SK-N-SH treated with all-trans-retinoic acid at 6 μM for 48 hours (cell line): ENCODE measurements at regions not wholly inside any gene's neighbourhood (a gene's known extent, or its start where the extent isn't known, plus 50 kb on each side); places are given as distances from the start of the nearest gene placed in this dataset.
A peak's percentile ranks its signal among the peaks of the same experiment; 100 is the strongest.
"Not testable (repeated sequence)": the region's sequence is repeated elsewhere in the genome, so short reads cannot be mapped to it uniquely, and the experiment has no call there.

ENCODE experiments used
- ATAC-seq: fragments of 200-7000 bp; cut with Tn5 transposase; 3 replicates; pipeline ENCODE4 v1.9.1; 2020; ENCODE audit warnings: mild to moderate bottlenecking, moderate library complexity
- ARNTL ChIP-seq: fragments of 450-650 bp; formaldehyde crosslinking; IDR thresholded peaks from 2 replicates; pipeline ENCODE4 v1.5.0; 2020; ENCODE audit warnings: low read depth, mild to moderate bottlenecking, moderate library complexity, borderline replicate concordance
- BACH2 ChIP-seq: fragments of 250-450 bp; sonication (Bioruptor Pico); IDR thresholded peaks from 2 replicates; pipeline ENCODE4 v1.9.0; 2021; ENCODE audit warnings: mild to moderate bottlenecking, borderline replicate concordance
- CSDC2 ChIP-seq: fragments of 250-450 bp; sonication (Bioruptor Pico); IDR thresholded peaks from 2 replicates; pipeline ENCODE4 v1.5.0; 2020; ENCODE audit warnings: mild to moderate bottlenecking, moderate library complexity
- ESRRG ChIP-seq: fragments of 250-450 bp; sonication (Bioruptor Pico); IDR thresholded peaks from 2 replicates; pipeline ENCODE4 v1.6.1; 2021; ENCODE audit warnings: mild to moderate bottlenecking
- GLIS3 ChIP-seq: fragments of 250-450 bp; sonication (Bioruptor Pico); IDR thresholded peaks from 2 replicates; pipeline ENCODE4 v1.5.0; 2020; ENCODE audit warnings: mild to moderate bottlenecking, moderate library complexity
- ISL1 ChIP-seq: fragments of 250-450 bp; sonication (Bioruptor Pico); IDR thresholded peaks from 2 replicates; pipeline ENCODE4 v2.1.2; 2022; ENCODE audit warnings: mild to moderate bottlenecking, moderate library complexity
- OSR1 ChIP-seq: fragments of 250-450 bp; sonication (Bioruptor Pico); IDR thresholded peaks from 2 replicates; pipeline ENCODE4 v1.8.0; 2022; ENCODE audit warnings: moderate library complexity, mild to moderate bottlenecking, inconsistent platforms
- RARB ChIP-seq: fragments of 250-450 bp; sonication (Bioruptor Pico); IDR thresholded peaks from 2 replicates; pipeline ENCODE4 v1.8.0; 2021; ENCODE audit warnings: mild to moderate bottlenecking, moderate library complexity
- SNAI2 ChIP-seq: fragments of 250-450 bp; sonication (Bioruptor Pico); IDR thresholded peaks from 2 replicates; pipeline ENCODE4 v1.5.0; 2020; ENCODE audit warnings: mild to moderate bottlenecking, moderate library complexity
- TCF4 ChIP-seq: fragments of 250-450 bp; sonication (Bioruptor Pico); IDR thresholded peaks from 2 replicates; pipeline ENCODE4 v1.8.0; 2021; ENCODE audit warnings: mild to moderate bottlenecking, moderate library complexity, borderline replicate concordance
- TOX ChIP-seq: fragments of 250-450 bp; sonication (Bioruptor Pico); IDR thresholded peaks from 2 replicates; pipeline ENCODE4 v1.8.0; 2021; ENCODE audit warnings: mild to moderate bottlenecking, moderate library complexity, borderline replicate concordance
- ZC3H10 ChIP-seq: fragments of 250-450 bp; sonication (Bioruptor Pico); IDR thresholded peaks from 2 replicates; pipeline ENCODE4 v1.5.1; 2021; ENCODE audit warnings: mild to moderate bottlenecking, moderate library complexity
- ZFP3 ChIP-seq: fragments of 250-450 bp; sonication (Bioruptor Pico); IDR thresholded peaks from 2 replicates; pipeline ENCODE4 v1.5.0; 2020; ENCODE audit warnings: mild to moderate bottlenecking, moderate library complexity
- ZFP30 ChIP-seq: fragments of 450-650 bp; formaldehyde crosslinking; IDR thresholded peaks from 2 replicates; pipeline ENCODE4 v1.5.0; 2022; ENCODE audit warnings: mild to moderate bottlenecking, moderate library complexity
- ZNF565 ChIP-seq: fragments of 450-650 bp; formaldehyde crosslinking; conservative IDR thresholded peaks from 2 replicates; pipeline ENCODE4 v1.5.0; 2020; ENCODE audit warnings: low read depth, mild to moderate bottlenecking, moderate library complexity
- ZNF70 ChIP-seq: fragments of 450-650 bp; formaldehyde crosslinking; IDR thresholded peaks from 2 replicates; pipeline ENCODE4 v1.5.0; 2020; ENCODE audit warnings: mild to moderate bottlenecking, moderate library complexity
- ZNF8 ChIP-seq: fragments of 450-650 bp; formaldehyde crosslinking; IDR thresholded peaks from 2 replicates; pipeline ENCODE4 v1.5.0; 2020; ENCODE audit warnings: mild to moderate bottlenecking, moderate library complexity
- TF ChIP-seq, protein P1 (sequence below): fragments of 250-450 bp; sonication (Bioruptor Pico); IDR thresholded peaks from 2 replicates; pipeline ENCODE4 v1.5.0; 2020; ENCODE audit warnings: mild to moderate bottlenecking, moderate library complexity
- TF ChIP-seq, protein P2 (sequence below): fragments of 250-450 bp; sonication (Bioruptor Pico); IDR thresholded peaks from 2 replicates; pipeline ENCODE4 v1.5.1; 2021; ENCODE audit warnings: mild to moderate bottlenecking, moderate library complexity

DNA sequence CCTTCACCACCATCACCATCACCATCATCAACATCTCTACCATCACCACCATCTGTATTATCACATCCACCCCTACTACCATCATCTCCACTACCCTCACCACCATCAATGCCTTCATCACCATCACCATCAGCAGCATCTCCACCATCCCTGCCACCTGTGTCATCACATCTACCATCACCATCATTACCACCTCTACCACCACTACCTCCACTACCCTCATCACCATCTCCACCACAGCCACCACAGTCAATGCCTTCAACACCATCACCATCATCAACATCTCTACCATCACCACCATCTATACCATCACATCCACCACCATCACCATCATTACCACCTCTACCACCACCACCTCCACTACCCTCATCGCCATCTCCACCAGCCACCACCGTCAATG lies 196.7 kb downstream of the SHQ1 start:
- ATAC-seq: no peak
- TF ChIP-seq TOX (CRISPR knock-in tag) (no peak), GLIS3 (CRISPR knock-in tag) (no peak), RARB (no peak), SNAI2 (CRISPR knock-in tag) (no peak), TCF4 (CRISPR knock-in tag) (no peak), CSDC2 (CRISPR knock-in tag) (no peak), ARNTL (no peak), ZNF70 (CRISPR knock-in tag) (no peak), ZFP3 (CRISPR knock-in tag) (no peak), OSR1 (CRISPR knock-in tag) (no peak)
- TF ChIP-seq, protein P1, sequence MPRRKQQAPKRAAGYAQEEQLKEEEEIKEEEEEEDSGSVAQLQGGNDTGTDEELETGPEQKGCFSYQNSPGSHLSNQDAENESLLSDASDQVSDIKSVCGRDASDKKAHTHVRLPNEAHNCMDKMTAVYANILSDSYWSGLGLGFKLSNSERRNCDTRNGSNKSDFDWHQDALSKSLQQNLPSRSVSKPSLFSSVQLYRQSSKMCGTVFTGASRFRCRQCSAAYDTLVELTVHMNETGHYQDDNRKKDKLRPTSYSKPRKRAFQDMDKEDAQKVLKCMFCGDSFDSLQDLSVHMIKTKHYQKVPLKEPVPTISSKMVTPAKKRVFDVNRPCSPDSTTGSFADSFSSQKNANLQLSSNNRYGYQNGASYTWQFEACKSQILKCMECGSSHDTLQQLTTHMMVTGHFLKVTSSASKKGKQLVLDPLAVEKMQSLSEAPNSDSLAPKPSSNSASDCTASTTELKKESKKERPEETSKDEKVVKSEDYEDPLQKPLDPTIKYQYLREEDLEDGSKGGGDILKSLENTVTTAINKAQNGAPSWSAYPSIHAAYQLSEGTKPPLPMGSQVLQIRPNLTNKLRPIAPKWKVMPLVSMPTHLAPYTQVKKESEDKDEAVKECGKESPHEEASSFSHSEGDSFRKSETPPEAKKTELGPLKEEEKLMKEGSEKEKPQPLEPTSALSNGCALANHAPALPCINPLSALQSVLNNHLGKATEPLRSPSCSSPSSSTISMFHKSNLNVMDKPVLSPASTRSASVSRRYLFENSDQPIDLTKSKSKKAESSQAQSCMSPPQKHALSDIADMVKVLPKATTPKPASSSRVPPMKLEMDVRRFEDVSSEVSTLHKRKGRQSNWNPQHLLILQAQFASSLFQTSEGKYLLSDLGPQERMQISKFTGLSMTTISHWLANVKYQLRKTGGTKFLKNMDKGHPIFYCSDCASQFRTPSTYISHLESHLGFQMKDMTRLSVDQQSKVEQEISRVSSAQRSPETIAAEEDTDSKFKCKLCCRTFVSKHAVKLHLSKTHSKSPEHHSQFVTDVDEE (CRISPR knock-in tag): no peak

DNA sequence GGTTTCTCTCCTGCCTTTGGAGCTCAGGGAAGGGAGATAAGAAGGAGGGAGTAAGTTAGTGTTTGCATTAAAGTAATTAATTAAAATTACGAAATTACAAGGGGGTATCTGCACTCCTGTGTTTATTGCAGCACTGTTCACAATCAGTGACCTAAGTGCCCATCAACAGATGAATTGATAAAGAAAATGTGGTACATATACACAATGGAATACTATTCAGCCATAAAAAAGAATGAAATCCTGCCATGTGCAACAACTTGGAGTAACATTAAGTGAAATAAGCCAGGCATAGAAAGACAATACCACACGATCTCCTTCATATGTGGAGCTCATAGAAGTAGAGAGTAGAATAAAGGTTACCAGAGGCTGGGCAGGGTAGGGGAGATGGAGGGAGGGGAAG lies 202.0 kb downstream of the SHQ1 start:
- no peak for ATAC-seq

DNA sequence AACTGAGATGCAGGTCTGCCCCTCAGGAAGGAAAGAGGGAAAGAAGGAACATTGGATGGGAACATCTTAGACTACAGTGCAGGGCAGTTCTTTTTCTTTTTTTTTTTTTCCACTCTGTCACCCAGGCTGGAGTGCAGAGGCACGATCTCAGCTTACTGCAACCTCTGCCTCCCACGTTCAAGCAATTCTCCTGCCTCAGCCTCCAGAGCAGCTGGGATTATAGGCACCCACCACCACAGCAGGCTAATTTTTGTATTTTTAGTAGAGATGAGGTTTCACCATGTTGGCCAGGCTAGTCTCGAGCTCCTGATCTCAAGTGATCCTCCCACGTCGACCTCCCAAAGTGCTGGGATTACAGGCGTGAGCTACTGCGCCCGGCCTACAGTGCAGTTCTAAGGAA lies 204.6 kb downstream of the SHQ1 start:
- ATAC-seq: not testable (repeated sequence)

More for the DNA sequence above, 202.0 kb downstream of the SHQ1 start:
- TF ChIP-seq ZFP30 (CRISPR knock-in tag): no peak
- no peak for TF ChIP-seq ZC3H10 (CRISPR knock-in tag)
- TF ChIP-seq ESRRG: no peak
- TF ChIP-seq TCF4 (CRISPR knock-in tag): no peak
- TF ChIP-seq RARB: no peak
- no peak for TF ChIP-seq ZFP3 (CRISPR knock-in tag)
- TF ChIP-seq ZNF8 (CRISPR knock-in tag): peak; percentile 78

GRCh38 chr3:72641684-72642083 lies 206.6 kb downstream of the SHQ1 start:
- ATAC-seq: no peak
- no peak for TF ChIP-seq ZNF565 (CRISPR knock-in tag)
- TF ChIP-seq ZFP30 (CRISPR knock-in tag): no peak
- no peak for TF ChIP-seq SNAI2 (CRISPR knock-in tag)
- TF ChIP-seq BACH2: no peak
- no peak for TF ChIP-seq OSR1 (CRISPR knock-in tag)
- no peak for TF ChIP-seq ZC3H10 (CRISPR knock-in tag)
- TF ChIP-seq CSDC2 (CRISPR knock-in tag): no peak
- TF ChIP-seq, protein P2, sequence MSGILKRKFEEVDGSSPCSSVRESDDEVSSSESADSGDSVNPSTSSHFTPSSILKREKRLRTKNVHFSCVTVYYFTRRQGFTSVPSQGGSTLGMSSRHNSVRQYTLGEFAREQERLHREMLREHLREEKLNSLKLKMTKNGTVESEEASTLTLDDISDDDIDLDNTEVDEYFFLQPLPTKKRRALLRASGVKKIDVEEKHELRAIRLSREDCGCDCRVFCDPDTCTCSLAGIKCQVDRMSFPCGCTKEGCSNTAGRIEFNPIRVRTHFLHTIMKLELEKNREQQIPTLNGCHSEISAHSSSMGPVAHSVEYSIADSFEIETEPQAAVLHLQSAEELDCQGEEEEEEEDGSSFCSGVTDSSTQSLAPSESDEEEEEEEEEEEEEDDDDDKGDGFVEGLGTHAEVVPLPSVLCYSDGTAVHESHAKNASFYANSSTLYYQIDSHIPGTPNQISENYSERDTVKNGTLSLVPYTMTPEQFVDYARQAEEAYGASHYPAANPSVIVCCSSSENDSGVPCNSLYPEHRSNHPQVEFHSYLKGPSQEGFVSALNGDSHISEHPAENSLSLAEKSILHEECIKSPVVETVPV (CRISPR knock-in tag): no peak
- no peak for TF ChIP-seq GLIS3 (CRISPR knock-in tag)

GRCh38 chr3:72641072-72641471 lies 207.2 kb downstream of the SHQ1 start:
- TF ChIP-seq ISL1 (CRISPR knock-in tag) (no peak), RARB (no peak), ARNTL (no peak), TOX (CRISPR knock-in tag) (no peak), ZNF8 (CRISPR knock-in tag) (no peak)
- TF ChIP-seq, protein P2 (CRISPR knock-in tag): no peak
- no peak for ATAC-seq

DNA sequence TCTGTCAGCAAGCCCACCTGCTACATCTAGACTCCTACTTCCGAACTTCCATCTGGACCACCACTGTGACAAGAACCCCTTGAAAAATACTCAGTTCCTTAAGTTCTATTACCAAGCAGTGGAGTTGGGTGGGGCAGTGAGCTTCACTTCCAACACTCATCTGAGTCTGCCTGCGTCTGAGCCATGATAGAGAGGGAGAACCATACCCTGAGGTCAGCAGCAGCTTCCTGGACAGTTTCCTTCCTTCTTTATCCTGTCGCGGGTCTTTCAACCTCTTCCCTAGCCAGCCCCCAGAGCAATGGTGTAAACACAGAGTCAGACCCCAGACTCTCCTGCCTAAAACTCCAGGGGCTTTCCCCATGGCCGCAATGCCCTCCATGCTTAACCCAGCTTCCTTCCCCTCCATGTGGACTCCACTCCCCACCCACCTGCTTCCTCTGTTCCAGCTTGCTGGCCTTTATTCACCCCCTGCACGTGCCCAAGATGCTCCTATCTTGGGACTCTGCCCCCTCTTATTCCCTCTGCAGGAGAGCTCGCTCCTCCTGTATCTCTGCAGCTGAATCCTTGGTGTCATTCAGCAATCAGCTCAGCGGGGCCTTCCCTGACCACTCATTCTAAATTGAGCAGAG lies 211.2 kb downstream of the SHQ1 start:
- no peak for ATAC-seq
- TF ChIP-seq, protein P1 (CRISPR knock-in tag): no peak
